GM18498 (cell line): ENCODE measurements at regions not wholly inside any gene's neighbourhood (a gene's known extent, or its start where the extent isn't known, plus 50 kb on each side); places are given as distances from the start of the nearest gene placed in this dataset.
A peak's percentile ranks its signal among the peaks of the same experiment; 100 is the strongest.

Source experiments
- ATAC-seq: cut with Tn5 transposase; IDR thresholded peaks from one replicate; pipeline ENCODE4 v1.9.1; 2021; ENCODE audit warnings: mild to moderate bottlenecking, moderate library complexity; ENCODE audit not compliant: unreplicated experiment

GRCh38 chrX:6783912-6784311 is 249.0 kb upstream of the VCX3A start:
- ATAC-seq, result no peak

GRCh38 chrX:6782831-6783230 is 247.9 kb upstream of the VCX3A start:
- ATAC-seq, result no peak

GRCh38 chrX:6778544-6779503 is 243.9 kb upstream of the VCX3A start:
- ATAC-seq, result no peak

GRCh38 chrX:6777238-6778002 is 242.5 kb upstream of the VCX3A start:
- peak; percentile 90 for ATAC-seq

- no peak for ATAC-seq
Observed at GRCh38 chrX:6770936-6771335, 236.0 kb upstream of the VCX3A start.

- ATAC-seq, result no peak
Observed at GRCh38 chrX:6768881-6769280, 234.0 kb upstream of the VCX3A start.

- ATAC-seq, result no peak
Observed at GRCh38 chrX:6761251-6761650, 226.3 kb upstream of the VCX3A start.

- ATAC-seq, result no peak
Observed at GRCh38 chrX:6759655-6760375, 224.9 kb upstream of the VCX3A start.

- ATAC-seq, result no peak
Observed at GRCh38 chrX:6758234-6758633, 223.3 kb upstream of the VCX3A start.

- ATAC-seq, result no peak
Observed at GRCh38 chrX:6757631-6758030, 222.7 kb upstream of the VCX3A start.

GRCh38 chrX:6748595-6748994 is 213.7 kb upstream of the VCX3A start:
- no peak for ATAC-seq

- peak; percentile 97 for ATAC-seq
Observed at GRCh38 chrX:6738518-6739470, 203.9 kb upstream of the VCX3A start.

GRCh38 chrX:6734844-6735634 is 200.1 kb upstream of the VCX3A start:
- no peak for ATAC-seq

GRCh38 chrX:6732101-6732500 is 197.2 kb upstream of the VCX3A start:
- peak; percentile 61 for ATAC-seq

GRCh38 chrX:6729626-6730025 is 194.7 kb upstream of the VCX3A start:
- ATAC-seq, result no peak

GRCh38 chrX:6718766-6719165 is 183.8 kb upstream of the VCX3A start:
- no peak for ATAC-seq

- ATAC-seq, result no peak
Observed at GRCh38 chrX:6708676-6709380, 173.9 kb upstream of the VCX3A start.

- ATAC-seq, result no peak
Observed at GRCh38 chrX:6708041-6708440, 173.1 kb upstream of the VCX3A start.

- no peak for ATAC-seq
Observed at GRCh38 chrX:6707497-6707896, 172.6 kb upstream of the VCX3A start.
